Right lobe of liver (tissue), 4 donors: ENCODE measurements at regions not wholly inside any gene's neighbourhood (a gene's known extent, or its start where the extent isn't known, plus 50 kb on each side); places are given as distances from the start of the nearest gene placed in this dataset.

Source experiments
- POLR2A ChIP-seq: fragments of 450-650 bp; IDR thresholded peaks from one replicate; pipeline ENCODE4 v1.6.1; 2017; ENCODE audit warnings: antibody characterized with exemption, mild to moderate bottlenecking
- TF ChIP-seq, protein P1 (sequence below), 4 donors: fragments of 200-600 bp in 3 of 4; fragments of 450-650 bp in 1 of 4; IDR thresholded peaks; one replicate each; pipeline versions ENCODE4 v1.5.1 to v1.8.0; 2016 to 2022; ENCODE audit warnings: antibody characterized with exemption in 4 of 4, mild to moderate bottlenecking in 2 of 4
- donor health status: DM: no; HTN: no; CAD: no.
- donor health status: DM: no; HTN: no; CAD: no.
- donor health status: DM: no; HTN: yes; CAD: no.

- TF ChIP-seq, protein P1, sequence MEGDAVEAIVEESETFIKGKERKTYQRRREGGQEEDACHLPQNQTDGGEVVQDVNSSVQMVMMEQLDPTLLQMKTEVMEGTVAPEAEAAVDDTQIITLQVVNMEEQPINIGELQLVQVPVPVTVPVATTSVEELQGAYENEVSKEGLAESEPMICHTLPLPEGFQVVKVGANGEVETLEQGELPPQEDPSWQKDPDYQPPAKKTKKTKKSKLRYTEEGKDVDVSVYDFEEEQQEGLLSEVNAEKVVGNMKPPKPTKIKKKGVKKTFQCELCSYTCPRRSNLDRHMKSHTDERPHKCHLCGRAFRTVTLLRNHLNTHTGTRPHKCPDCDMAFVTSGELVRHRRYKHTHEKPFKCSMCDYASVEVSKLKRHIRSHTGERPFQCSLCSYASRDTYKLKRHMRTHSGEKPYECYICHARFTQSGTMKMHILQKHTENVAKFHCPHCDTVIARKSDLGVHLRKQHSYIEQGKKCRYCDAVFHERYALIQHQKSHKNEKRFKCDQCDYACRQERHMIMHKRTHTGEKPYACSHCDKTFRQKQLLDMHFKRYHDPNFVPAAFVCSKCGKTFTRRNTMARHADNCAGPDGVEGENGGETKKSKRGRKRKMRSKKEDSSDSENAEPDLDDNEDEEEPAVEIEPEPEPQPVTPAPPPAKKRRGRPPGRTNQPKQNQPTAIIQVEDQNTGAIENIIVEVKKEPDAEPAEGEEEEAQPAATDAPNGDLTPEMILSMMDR (IDR thresholded peaks at IDR 0.05) = no peak
- TF ChIP-seq POLR2A = no peak
Measured at GRCh38 chr6:98477231-98477630, 357.1 kb upstream of the POU3F2 start.
